ENCODE measurements at regions not wholly inside any gene's neighbourhood (a gene's known extent, or its start where the extent isn't known, plus 50 kb on each side); places are given as distances from the start of the nearest gene placed in this dataset.

GRCh38 chr15:70504299-70504951 lies 258.9 kb downstream of the UACA start:
- no peak for DNase-seq

- DNase-seq = no peak
These were observed 259.5 kb downstream of the UACA start for GRCh38 chr15:70503798-70504298.

- DNase-seq = no peak
These were observed 260.1 kb downstream of the UACA start for GRCh38 chr15:70503073-70503745.

GRCh38 chr15:70502529-70502928 lies 260.8 kb downstream of the UACA start:
- DNase-seq = no peak

GRCh38 chr15:70501849-70502248 lies 261.5 kb downstream of the UACA start:
- no peak for DNase-seq

- no peak for DNase-seq
These were observed 262.1 kb downstream of the UACA start for GRCh38 chr15:70501121-70501727.

GRCh38 chr15:70499791-70500190 lies 263.6 kb downstream of the UACA start:
- DNase-seq = no peak

GRCh38 chr15:70498096-70498626 lies 265.2 kb downstream of the UACA start:
- no peak for DNase-seq

GRCh38 chr15:70497661-70498060 lies 265.7 kb downstream of the UACA start:
- no peak for DNase-seq

GRCh38 chr15:70495991-70496599 lies 267.3 kb downstream of the UACA start:
- no peak for DNase-seq

- no peak for DNase-seq
These were observed 268.3 kb downstream of the UACA start for GRCh38 chr15:70494852-70495571.

- no peak for DNase-seq
These were observed 268.9 kb downstream of the UACA start for GRCh38 chr15:70494517-70494851.

- no peak for DNase-seq
These were observed 269.4 kb downstream of the UACA start for GRCh38 chr15:70493787-70494516.

GRCh38 chr15:70493376-70493775 lies 270.0 kb downstream of the UACA start:
- DNase-seq = no peak

GRCh38 chr15:70492240-70493177 lies 270.8 kb downstream of the UACA start:
- no peak for DNase-seq

GRCh38 chr15:70491641-70492040 lies 271.7 kb downstream of the UACA start:
- DNase-seq = no peak

- no peak for DNase-seq
These were observed 272.1 kb downstream of the UACA start for GRCh38 chr15:70491201-70491621.

- no peak for DNase-seq
These were observed 272.6 kb downstream of the UACA start for GRCh38 chr15:70490838-70491155.

GRCh38 chr15:70490148-70490837 lies 273.1 kb downstream of the UACA start:
- no peak for DNase-seq
